ENCODE measurements at regions not wholly inside any gene's neighbourhood (a gene's known extent, or its start where the extent isn't known, plus 50 kb on each side); places are given as distances from the start of the nearest gene placed in this dataset.

DNA sequence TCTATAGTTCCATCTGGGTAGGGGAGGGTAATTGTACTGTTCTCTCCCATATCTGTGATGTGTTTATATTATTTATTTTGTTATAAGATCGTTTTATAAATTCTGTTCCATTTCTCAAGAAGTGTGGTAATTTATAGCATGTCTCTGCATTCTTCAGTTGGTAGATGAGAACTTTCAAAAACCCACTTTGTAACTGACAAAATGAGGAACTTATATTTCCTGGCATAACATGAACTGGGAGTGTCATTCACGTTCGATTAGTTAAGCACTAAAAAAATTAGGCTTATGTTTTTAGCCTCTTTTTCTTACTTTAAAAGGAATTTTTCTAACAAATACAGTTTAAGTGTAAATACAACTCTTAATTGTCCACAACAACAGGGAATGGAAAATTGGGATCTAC, 230.8 kb downstream of the CGGBP1 start:
- TF ChIP-seq, protein P1, sequence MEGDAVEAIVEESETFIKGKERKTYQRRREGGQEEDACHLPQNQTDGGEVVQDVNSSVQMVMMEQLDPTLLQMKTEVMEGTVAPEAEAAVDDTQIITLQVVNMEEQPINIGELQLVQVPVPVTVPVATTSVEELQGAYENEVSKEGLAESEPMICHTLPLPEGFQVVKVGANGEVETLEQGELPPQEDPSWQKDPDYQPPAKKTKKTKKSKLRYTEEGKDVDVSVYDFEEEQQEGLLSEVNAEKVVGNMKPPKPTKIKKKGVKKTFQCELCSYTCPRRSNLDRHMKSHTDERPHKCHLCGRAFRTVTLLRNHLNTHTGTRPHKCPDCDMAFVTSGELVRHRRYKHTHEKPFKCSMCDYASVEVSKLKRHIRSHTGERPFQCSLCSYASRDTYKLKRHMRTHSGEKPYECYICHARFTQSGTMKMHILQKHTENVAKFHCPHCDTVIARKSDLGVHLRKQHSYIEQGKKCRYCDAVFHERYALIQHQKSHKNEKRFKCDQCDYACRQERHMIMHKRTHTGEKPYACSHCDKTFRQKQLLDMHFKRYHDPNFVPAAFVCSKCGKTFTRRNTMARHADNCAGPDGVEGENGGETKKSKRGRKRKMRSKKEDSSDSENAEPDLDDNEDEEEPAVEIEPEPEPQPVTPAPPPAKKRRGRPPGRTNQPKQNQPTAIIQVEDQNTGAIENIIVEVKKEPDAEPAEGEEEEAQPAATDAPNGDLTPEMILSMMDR (IDR thresholded peaks at IDR 0.05 in 4 of 5, conservative IDR thresholded peaks at IDR 0.05 in 1 of 5), result no peak
- TF ChIP-seq POLR2A (IDR thresholded peaks at IDR 0.05), result no peak

Data from gastrocnemius medialis (tissue), 4 donors.